Ovary (tissue), 3 donors: ENCODE measurements at regions not wholly inside any gene's neighbourhood (a gene's known extent, or its start where the extent isn't known, plus 50 kb on each side); places are given as distances from the start of the nearest gene placed in this dataset.

Source experiments
- CTCF ChIP-seq, 3 donors: fragments of 450-650 bp in 2 of 3; fragments of 200-600 bp in 1 of 3; IDR thresholded peaks; one replicate each; pipeline versions ENCODE4 v1.5.1 to v1.8.0; 2016 to 2022; ENCODE audit warnings: antibody characterized with exemption in 3 of 3, mild to moderate bottlenecking in 1 of 3
- POLR2A ChIP-seq: fragments of 450-650 bp; IDR thresholded peaks from one replicate; pipeline ENCODE4 v1.6.1; 2017; ENCODE audit warnings: antibody characterized with exemption, mild to moderate bottlenecking, moderate library complexity
- donor health status: DM: no; HTN: no; CAD: no.

GRCh38 chr3:152128356-152128755, 140.4 kb upstream of the MBNL1 start:
- TF ChIP-seq CTCF (IDR thresholded peaks at IDR 0.05) (no peak), POLR2A (no peak)
